Endodermal cell (in vitro differentiated cells): ENCODE measurements at regions not wholly inside any gene's neighbourhood (a gene's known extent, or its start where the extent isn't known, plus 50 kb on each side); places are given as distances from the start of the nearest gene placed in this dataset.

Experiments
- DNase-seq: peaks from one replicate; pipeline ENCODE4 v3.0.0-alpha.2; 2017
- H3K27ac ChIP-seq: 2 replicates; pipeline ENCODE4 v1.5.1; 2013; ENCODE audit warnings: mild to moderate bottlenecking, low read depth, low read length, moderate library complexity
- H3K27me3 ChIP-seq: 2 replicates; pipeline ENCODE4 v1.6.1; 2013; ENCODE audit warnings: mild to moderate bottlenecking, low read length, moderate library complexity; ENCODE audit not compliant: insufficient read depth, control insufficient read depth, poor library complexity, severe bottlenecking
- H3K36me3 ChIP-seq: 2 replicates; pipeline ENCODE4 v1.7.0; 2013; ENCODE audit warnings: mild to moderate bottlenecking, low read length, moderate library complexity; ENCODE audit not compliant: control insufficient read depth, insufficient read depth
- H3K4me1 ChIP-seq: one replicate; pipeline ENCODE4 v1.7.0; 2013; ENCODE audit warnings: low read length; ENCODE audit not compliant: control insufficient read depth, insufficient read depth
- H3K4me3 ChIP-seq: 2 replicates; pipeline ENCODE4 v1.5.1; 2013; ENCODE audit warnings: mild to moderate bottlenecking, low read length, moderate library complexity
- H3K9ac ChIP-seq: 2 replicates; pipeline ENCODE4 v1.6.1; 2013; ENCODE audit warnings: mild to moderate bottlenecking, low read length, moderate library complexity; ENCODE audit not compliant: poor library complexity, severe bottlenecking; ENCODE audit errors: extremely low read depth
- H3K9me3 ChIP-seq: 2 replicates; pipeline ENCODE4 v1.6.1; 2013; ENCODE audit warnings: mild to moderate bottlenecking, low read length, moderate library complexity; ENCODE audit not compliant: control insufficient read depth
- H3K27ac Mint-ChIP-seq: 2 replicates; pipeline ENCODE4 v1.8.0; 2020; ENCODE audit warnings: mixed read lengths
- H3K27me3 Mint-ChIP-seq: 2 replicates; pipeline ENCODE4 v1.8.0; 2021; ENCODE audit warnings: mild to moderate bottlenecking, mixed read lengths; ENCODE audit not compliant: insufficient read depth
- H3K36me3 Mint-ChIP-seq: 2 replicates; pipeline ENCODE4 v1.8.0; 2020; ENCODE audit warnings: low read depth, mixed read lengths
- H3K4me1 Mint-ChIP-seq: 2 replicates; pipeline ENCODE4 v1.8.0; 2020; ENCODE audit warnings: mixed read lengths
- H3K4me3 Mint-ChIP-seq: 2 replicates; pipeline ENCODE4 v1.8.0; 2020; ENCODE audit warnings: mild to moderate bottlenecking, moderate library complexity, mixed read lengths
- H3K9me3 Mint-ChIP-seq: 2 replicates; pipeline ENCODE4 v1.8.0; 2020; ENCODE audit warnings: mild to moderate bottlenecking, mixed read lengths
- CTCF ChIP-seq: fragments of 200-600 bp; sonication (generic); conservative IDR thresholded peaks from 2 replicates; pipeline ENCODE4 v1.5.0; 2021; ENCODE audit warnings: antibody characterized with exemption, mild to moderate bottlenecking
- WGBS, 2 experiments: methylation state at CpG; one replicate each; pipeline versions ENCODE4 v1.1.5 to v1.1.7; 2013; ENCODE audit warnings: missing lambda C conversion rate in 2 of 2, mixed read lengths in 1 of 2; ENCODE audit not compliant: insufficient coverage in 1 of 2, insufficient read length in 1 of 2; 5-methylcytosine and 5-hydroxymethylcytosine counted together

- no peak overlapping the region for H3K4me3 Mint-ChIP-seq
- no peak overlapping the region for H3K27ac Mint-ChIP-seq
- no peak for TF ChIP-seq CTCF
- Histone ChIP-seq H3K9ac (no peak overlapping the region), H3K27me3 (peaks cover 3% of the 10 kb centered on the region), H3K36me3 (no peaks in the 10 kb centered on the region), H3K9me3 (no peaks in the 10 kb centered on the region), H3K27ac (no peak overlapping the region), H3K4me3 (no peak overlapping the region), H3K4me1 (peaks cover 3% of the 10 kb centered on the region)
- H3K36me3 Mint-ChIP-seq, result no peaks in the 10 kb centered on the region
- 87 to 93% methylated on average over 6 of the region's 6 CpGs for WGBS, 2 experiments
- H3K9me3 Mint-ChIP-seq, result no peaks in the 10 kb centered on the region
- peaks cover 18% of the 10 kb centered on the region for H3K4me1 Mint-ChIP-seq
- H3K27me3 Mint-ChIP-seq, result peaks cover 4% of the 10 kb centered on the region
- no peak for DNase-seq
Observed at GRCh38 chr1:244236101-244236500, 185.0 kb downstream of the ZBTB18 start.

GRCh38 chr1:244236721-244237120, 185.6 kb downstream of the ZBTB18 start:
- H3K4me1 Mint-ChIP-seq, result peaks cover 20% of the 10 kb centered on the region
- no peak for DNase-seq
- H3K36me3 Mint-ChIP-seq, result no peaks in the 10 kb centered on the region
- no peak overlapping the region for H3K9ac ChIP-seq
- no peaks in the 10 kb centered on the region for H3K9me3 ChIP-seq
- H3K27ac ChIP-seq, result no peak overlapping the region
- peaks cover 4% of the 10 kb centered on the region for H3K27me3 Mint-ChIP-seq
- no peaks in the 10 kb centered on the region for H3K36me3 ChIP-seq
- H3K9me3 Mint-ChIP-seq, result no peaks in the 10 kb centered on the region
- H3K27ac Mint-ChIP-seq, result no peak overlapping the region
- H3K4me1 ChIP-seq, result peaks cover 3% of the 10 kb centered on the region
- WGBS, 2 experiments, result 93 to 97% methylated on average over 7 of the region's 7 CpGs
- TF ChIP-seq CTCF, result no peak
- no peak overlapping the region for H3K4me3 Mint-ChIP-seq
- no peak overlapping the region for H3K4me3 ChIP-seq
- H3K27me3 ChIP-seq, result peaks cover 3% of the 10 kb centered on the region

DNA sequence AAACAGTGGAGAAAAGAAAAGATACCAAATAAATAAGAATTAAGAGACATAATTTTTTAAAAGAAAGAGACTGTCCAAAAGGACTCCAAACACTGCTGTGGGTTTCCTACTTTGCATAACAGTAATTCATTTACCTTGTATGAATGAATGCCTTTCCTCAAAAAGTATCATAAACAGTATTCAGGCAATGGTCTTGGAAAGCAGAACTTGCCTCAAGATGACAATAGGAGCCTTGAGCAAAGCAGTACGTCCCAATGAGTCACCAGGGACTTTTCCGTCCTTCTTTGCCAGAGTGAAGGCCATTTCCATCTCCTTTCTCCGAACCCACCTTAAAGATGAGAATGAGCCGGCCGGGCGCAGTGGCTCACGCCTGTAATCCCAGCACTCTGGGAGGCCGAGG, 186.4 kb downstream of the ZBTB18 start:
- TF ChIP-seq CTCF, result no peak
- H3K9ac ChIP-seq, result no peak overlapping the region
- peaks cover 3% of the 10 kb centered on the region for H3K4me1 ChIP-seq
- Mint-ChIP-seq H3K36me3 (no peaks in the 10 kb centered on the region), H3K27ac (no peak overlapping the region), H3K9me3 (no peaks in the 10 kb centered on the region), H3K27me3 (no peaks in the 10 kb centered on the region), H3K4me3 (no peak overlapping the region), H3K4me1 (peaks cover 16% of the 10 kb centered on the region)
- WGBS, 2 experiments, result 89 to 95% methylated on average over 7 to 8 of the region's 8 CpGs
- H3K9me3 ChIP-seq, result no peaks in the 10 kb centered on the region
- no peak overlapping the region for H3K4me3 ChIP-seq
- no peaks in the 10 kb centered on the region for H3K27me3 ChIP-seq
- H3K27ac ChIP-seq, result no peak overlapping the region
- H3K36me3 ChIP-seq, result no peaks in the 10 kb centered on the region
- peak; percentile 13 for DNase-seq
